AG10803 (cell line): ENCODE measurements at regions not wholly inside any gene's neighbourhood (a gene's known extent, or its start where the extent isn't known, plus 50 kb on each side); places are given as distances from the start of the nearest gene placed in this dataset.

ENCODE experiments used
- DNase-seq: peaks from one replicate; pipeline ENCODE4 v3.0.0; 2010; ENCODE audit warnings: low read depth
- H3K4me3 ChIP-seq: 2 replicates; pipeline ENCODE4 v1.5.1; 2011; ENCODE audit warnings: mild to moderate bottlenecking, low read length, control low read depth
- CTCF ChIP-seq: conservative IDR thresholded peaks from 2 replicates; pipeline ENCODE4 v1.5.1; 2011; ENCODE audit warnings: mild to moderate bottlenecking, low read length, control low read depth, inconsistent platforms

GRCh38 chr2:217195658-217196446, 336.0 kb upstream of the TNP1 start:
- H3K4me3 ChIP-seq: no peak overlapping the region
- DNase-seq: no peak
- TF ChIP-seq CTCF: no peak

GRCh38 chr2:217195016-217195415, 335.2 kb upstream of the TNP1 start:
- no peak for DNase-seq
- TF ChIP-seq CTCF: no peak

GRCh38 chr2:217193431-217194340, 333.8 kb upstream of the TNP1 start:
- no peak for DNase-seq
- no peak for TF ChIP-seq CTCF
- H3K4me3 ChIP-seq: no peak overlapping the region

More at GRCh38 chr2:217195016-217195415, 335.2 kb upstream of the TNP1 start:
- no peak overlapping the region for H3K4me3 ChIP-seq

- H3K4me3 ChIP-seq: no peak overlapping the region
- no peak for TF ChIP-seq CTCF
- no peak for DNase-seq
Observed at GRCh38 chr2:217192366-217192765, 332.5 kb upstream of the TNP1 start.

- no peak overlapping the region for H3K4me3 ChIP-seq
- no peak for TF ChIP-seq CTCF
- no peak for DNase-seq
Observed at GRCh38 chr2:217189747-217190146, 329.9 kb upstream of the TNP1 start.

- no peak for TF ChIP-seq CTCF
- no peak for DNase-seq
Observed at GRCh38 chr2:217189131-217189530, 329.3 kb upstream of the TNP1 start.

More at GRCh38 chr2:217189131-217189530, 329.3 kb upstream of the TNP1 start:
- no peak overlapping the region for H3K4me3 ChIP-seq
